ENCODE measurements at regions not wholly inside any gene's neighbourhood (a gene's known extent, or its start where the extent isn't known, plus 50 kb on each side); places are given as distances from the start of the nearest gene placed in this dataset.

GRCh38 chr2:7952046-7952745, 729.7 kb upstream of the ID2 start:
- Histone ChIP-seq H3K27me3 (replicated peaks; ENCODE audit: insufficient read depth, low read depth, low read length, poor library complexity) (no peaks in the 10 kb centered on the region), H3K4me1 (ENCODE audit: insufficient read depth, low read length, poor library complexity, severe bottlenecking) (no peaks in the 10 kb centered on the region), H3K27ac (ENCODE audit: low read depth, low read length, poor library complexity, severe bottlenecking) (no peak overlapping the region), H3K9me3 (ENCODE audit: low read depth, low read length, poor library complexity, severe bottlenecking) (no peaks in the 10 kb centered on the region), H3K4me3 (ENCODE audit: low read depth, low read length, poor library complexity, severe bottlenecking) (no peak overlapping the region), H3K36me3 (ENCODE audit: insufficient read depth, low read length, poor library complexity, severe bottlenecking) (no peaks in the 10 kb centered on the region)
- POLR2A ChIA-PET (ENCODE audit: low non-redundant PET), result no interaction called here
- no peak for TF ChIP-seq CTCF (conservative IDR thresholded peaks at IDR 0.05; ENCODE audit: low read depth, low read length)
- TF ChIP-seq EZH2 (IDR thresholded peaks at IDR 0.05; ENCODE audit: borderline replicate concordance, low read depth, low read length, poor library complexity, severe bottlenecking), result no peak
- CTCF ChIA-PET, result no interaction called here
- intact Hi-C loops (cut with micrococcal nuclease; ENCODE audit: unreplicated experiment), result no loop called here
- BruUV-seq (replicated peaks), result no TSS peak
- no peak for DNase-seq (ENCODE audit: low spot score)

- no peak for DNase-seq (ENCODE audit: low spot score)
- Histone ChIP-seq H3K4me1 (ENCODE audit: insufficient read depth, low read length, poor library complexity, severe bottlenecking) (no peaks in the 10 kb centered on the region), H3K9me3 (ENCODE audit: low read depth, low read length, poor library complexity, severe bottlenecking) (no peaks in the 10 kb centered on the region), H3K27me3 (replicated peaks; ENCODE audit: insufficient read depth, low read depth, low read length, poor library complexity) (no peaks in the 10 kb centered on the region), H3K27ac (ENCODE audit: low read depth, low read length, poor library complexity, severe bottlenecking) (no peak overlapping the region), H3K4me3 (ENCODE audit: low read depth, low read length, poor library complexity, severe bottlenecking) (no peak overlapping the region), H3K36me3 (ENCODE audit: insufficient read depth, low read length, poor library complexity, severe bottlenecking) (no peaks in the 10 kb centered on the region)
- ChIA-PET CTCF (no interaction called here), POLR2A (ENCODE audit: low non-redundant PET) (no interaction called here)
- no peak for TF ChIP-seq CTCF (conservative IDR thresholded peaks at IDR 0.05; ENCODE audit: low read depth, low read length)
- TF ChIP-seq EZH2 (IDR thresholded peaks at IDR 0.05; ENCODE audit: borderline replicate concordance, low read depth, low read length, poor library complexity, severe bottlenecking), result no peak
- no TSS peak for BruUV-seq (replicated peaks)
- intact Hi-C loops (cut with micrococcal nuclease; ENCODE audit: unreplicated experiment), result no loop called here
These were observed 728.7 kb upstream of the ID2 start for GRCh38 chr2:7953195-7953594.

GRCh38 chr2:7954234-7954633, 727.6 kb upstream of the ID2 start:
- Histone ChIP-seq H3K4me3 (ENCODE audit: low read depth, low read length, poor library complexity, severe bottlenecking) (no peak overlapping the region), H3K4me1 (ENCODE audit: insufficient read depth, low read length, poor library complexity, severe bottlenecking) (no peaks in the 10 kb centered on the region), H3K27ac (ENCODE audit: low read depth, low read length, poor library complexity, severe bottlenecking) (no peak overlapping the region), H3K9me3 (ENCODE audit: low read depth, low read length, poor library complexity, severe bottlenecking) (no peaks in the 10 kb centered on the region), H3K36me3 (ENCODE audit: insufficient read depth, low read length, poor library complexity, severe bottlenecking) (no peaks in the 10 kb centered on the region), H3K27me3 (replicated peaks; ENCODE audit: insufficient read depth, low read depth, low read length, poor library complexity) (no peaks in the 10 kb centered on the region)
- no peak for TF ChIP-seq EZH2 (IDR thresholded peaks at IDR 0.05; ENCODE audit: borderline replicate concordance, low read depth, low read length, poor library complexity, severe bottlenecking)
- intact Hi-C loops (cut with micrococcal nuclease; ENCODE audit: unreplicated experiment), result no loop called here
- POLR2A ChIA-PET (ENCODE audit: low non-redundant PET), result no interaction called here
- CTCF ChIA-PET, result no interaction called here
- no peak for DNase-seq (ENCODE audit: low spot score)
- no TSS peak for BruUV-seq (replicated peaks)

GRCh38 chr2:7956126-7956689, 725.6 kb upstream of the ID2 start:
- CTCF ChIA-PET, result no interaction called here
- DNase-seq (ENCODE audit: low spot score), result no peak
- no TSS peak for BruUV-seq (replicated peaks)

More at GRCh38 chr2:7956126-7956689, 725.6 kb upstream of the ID2 start:
- intact Hi-C loops (cut with micrococcal nuclease; ENCODE audit: unreplicated experiment), result no loop called here
- no peaks in the 10 kb centered on the region for H3K4me1 ChIP-seq (ENCODE audit: insufficient read depth, low read length, poor library complexity, severe bottlenecking)
- H3K9me3 ChIP-seq (ENCODE audit: low read depth, low read length, poor library complexity, severe bottlenecking), result no peaks in the 10 kb centered on the region
- H3K27me3 ChIP-seq (replicated peaks; ENCODE audit: insufficient read depth, low read depth, low read length, poor library complexity), result no peaks in the 10 kb centered on the region
- H3K36me3 ChIP-seq (ENCODE audit: insufficient read depth, low read length, poor library complexity, severe bottlenecking), result no peaks in the 10 kb centered on the region
- no peak for TF ChIP-seq EZH2 (IDR thresholded peaks at IDR 0.05; ENCODE audit: borderline replicate concordance, low read depth, low read length, poor library complexity, severe bottlenecking)
- TF ChIP-seq CTCF (conservative IDR thresholded peaks at IDR 0.05; ENCODE audit: low read depth, low read length), result no peak
- H3K27ac ChIP-seq (ENCODE audit: low read depth, low read length, poor library complexity, severe bottlenecking), result no peak overlapping the region
- POLR2A ChIA-PET (ENCODE audit: low non-redundant PET), result no interaction called here
- H3K4me3 ChIP-seq (ENCODE audit: low read depth, low read length, poor library complexity, severe bottlenecking), result no peak overlapping the region
